ENCODE measurements at regions not wholly inside any gene's neighbourhood (a gene's known extent, or its start where the extent isn't known, plus 50 kb on each side); places are given as distances from the start of the nearest gene placed in this dataset.

DNA sequence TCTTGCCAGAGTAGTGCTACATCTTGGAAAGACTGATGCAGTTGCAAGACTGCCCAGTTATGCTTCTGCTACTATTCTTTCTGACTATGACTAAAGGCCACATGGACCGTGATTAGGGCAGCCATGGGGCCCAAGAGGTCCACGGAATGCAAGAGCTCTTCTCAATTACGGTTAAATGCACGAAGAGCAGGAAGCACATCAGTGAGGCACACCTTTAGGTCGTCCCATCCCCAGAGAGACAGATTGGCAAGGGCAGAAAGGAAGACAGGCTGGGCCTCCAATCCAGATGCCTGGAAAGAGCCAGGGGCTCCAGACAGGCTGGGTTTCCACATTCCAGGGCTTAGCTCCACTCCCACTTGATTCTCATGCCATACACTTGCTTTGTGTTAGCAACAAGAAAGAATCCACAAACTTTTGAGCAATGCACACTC lies 132.3 kb upstream of the SLIT3 start:
- ChIA-PET CTCF (ENCODE audit: low intra/inter-chr PET ratio, low total read pairs) (no interaction called here), POLR2A (no interaction called here)
- H3K4me3 ChIP-seq (replicated peaks in 1 of 3; ENCODE audit: insufficient read depth in 1 of 3, low read depth in 2 of 3, low read length in 3 of 3) = no peak overlapping the region
- no peaks in the 10 kb centered on the region for H3K79me2 ChIP-seq (ENCODE audit: insufficient read depth, low read length)
- intact Hi-C loops (cut with micrococcal nuclease; ENCODE audit: unreplicated experiment) (no loop called here), in situ Hi-C loops (cut with HindIII; ENCODE audit: extremely low pct_ligation_motif_present, low pct_unique_long_range_greater_than_20kb) (no loop called here)
- no peaks in the 10 kb centered on the region for H3K9me3 ChIP-seq (ENCODE audit: low read length)
- no peak for DNase-seq (ENCODE audit: low spot score)
- FAIRE-seq = no peak
- H4K20me1 ChIP-seq (ENCODE audit: insufficient read depth, low read length) = no peaks in the 10 kb centered on the region
- BruUV-seq (replicated peaks) = no TSS peak
- 0% methylated on average over 4 of the region's 5 CpGs for WGBS (ENCODE audit: low lambda C conversion rate)
- H3K36me3 ChIP-seq (replicated peaks in 1 of 2; ENCODE audit: control insufficient read depth in 1 of 2, insufficient read depth in 2 of 2, low read length in 2 of 2) = no peaks in the 10 kb centered on the region
- H2AFZ ChIP-seq (ENCODE audit: low read length) = no peak overlapping the region
- ATAC-seq = no peak
- no peak overlapping the region for H3K27ac ChIP-seq (ENCODE audit: extremely low read length, insufficient read depth, low read length)
- TF ChIP-seq ZNF703 (CRISPR knock-in tag; IDR thresholded peaks at IDR 0.05; ENCODE audit: borderline replicate concordance) = no peak
- TF ChIP-seq, protein P1, sequence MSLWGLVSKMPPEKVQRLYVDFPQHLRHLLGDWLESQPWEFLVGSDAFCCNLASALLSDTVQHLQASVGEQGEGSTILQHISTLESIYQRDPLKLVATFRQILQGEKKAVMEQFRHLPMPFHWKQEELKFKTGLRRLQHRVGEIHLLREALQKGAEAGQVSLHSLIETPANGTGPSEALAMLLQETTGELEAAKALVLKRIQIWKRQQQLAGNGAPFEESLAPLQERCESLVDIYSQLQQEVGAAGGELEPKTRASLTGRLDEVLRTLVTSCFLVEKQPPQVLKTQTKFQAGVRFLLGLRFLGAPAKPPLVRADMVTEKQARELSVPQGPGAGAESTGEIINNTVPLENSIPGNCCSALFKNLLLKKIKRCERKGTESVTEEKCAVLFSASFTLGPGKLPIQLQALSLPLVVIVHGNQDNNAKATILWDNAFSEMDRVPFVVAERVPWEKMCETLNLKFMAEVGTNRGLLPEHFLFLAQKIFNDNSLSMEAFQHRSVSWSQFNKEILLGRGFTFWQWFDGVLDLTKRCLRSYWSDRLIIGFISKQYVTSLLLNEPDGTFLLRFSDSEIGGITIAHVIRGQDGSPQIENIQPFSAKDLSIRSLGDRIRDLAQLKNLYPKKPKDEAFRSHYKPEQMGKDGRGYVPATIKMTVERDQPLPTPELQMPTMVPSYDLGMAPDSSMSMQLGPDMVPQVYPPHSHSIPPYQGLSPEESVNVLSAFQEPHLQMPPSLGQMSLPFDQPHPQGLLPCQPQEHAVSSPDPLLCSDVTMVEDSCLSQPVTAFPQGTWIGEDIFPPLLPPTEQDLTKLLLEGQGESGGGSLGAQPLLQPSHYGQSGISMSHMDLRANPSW (CRISPR knock-in tag; IDR thresholded peaks at IDR 0.05; ENCODE audit: borderline replicate concordance) = no peak
- H3K4me1 ChIP-seq (ENCODE audit: insufficient read depth, low read length) = no peaks in the 10 kb centered on the region
- H3K4me2 ChIP-seq (ENCODE audit: low read depth, low read length) = no peak overlapping the region
- no peak overlapping the region for H3K9ac ChIP-seq (ENCODE audit: insufficient read depth, low read depth, low read length)
- H3K27me3 ChIP-seq (ENCODE audit: control insufficient read depth in 1 of 2, insufficient read depth in 2 of 2, low read length in 2 of 2) = no peaks in the 10 kb centered on the region; a peak in 1 of 5 replicates

DNA sequence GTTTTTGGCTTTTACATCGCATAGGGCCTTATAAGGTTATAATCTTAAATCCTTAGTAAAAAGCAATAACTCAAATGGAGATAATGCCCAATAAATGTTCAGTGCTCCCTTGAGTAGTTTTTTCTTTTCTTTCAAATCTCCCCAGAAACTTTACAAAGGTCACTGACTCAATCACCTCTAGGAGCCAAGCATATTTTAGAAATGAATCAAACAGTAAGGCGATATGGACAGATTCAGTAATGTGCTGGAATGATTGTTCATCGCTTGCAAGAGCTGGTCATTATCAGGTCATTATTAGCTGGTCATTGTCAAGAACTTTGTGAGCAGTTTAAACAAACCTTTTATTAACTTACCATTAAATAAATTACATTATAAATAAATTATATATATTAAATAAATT lies 130.4 kb upstream of the SLIT3 start:
- no peaks in the 10 kb centered on the region for H3K79me2 ChIP-seq (ENCODE audit: insufficient read depth, low read length)
- ATAC-seq (no peak), DNase-seq (ENCODE audit: low spot score) (no peak), FAIRE-seq (no peak)
- H3K9ac ChIP-seq (ENCODE audit: insufficient read depth, low read depth, low read length) = no peak overlapping the region
- POLR2A ChIA-PET = no interaction called here
- H3K27me3 ChIP-seq (ENCODE audit: control insufficient read depth in 1 of 2, insufficient read depth in 2 of 2, low read length in 2 of 2) = no peaks in the 10 kb centered on the region; a peak in 1 of 5 replicates
- H3K4me1 ChIP-seq (ENCODE audit: insufficient read depth, low read length) = no peaks in the 10 kb centered on the region
- no peak overlapping the region for H3K4me3 ChIP-seq (replicated peaks in 1 of 3; ENCODE audit: insufficient read depth in 1 of 3, low read depth in 2 of 3, low read length in 3 of 3)
- no peaks in the 10 kb centered on the region for H3K36me3 ChIP-seq (replicated peaks in 1 of 2; ENCODE audit: control insufficient read depth in 1 of 2, insufficient read depth in 2 of 2, low read length in 2 of 2)
- no peak overlapping the region for H3K27ac ChIP-seq (ENCODE audit: extremely low read length, insufficient read depth, low read length)
- BruUV-seq (replicated peaks) = no TSS peak
- H4K20me1 ChIP-seq (ENCODE audit: insufficient read depth, low read length) = no peaks in the 10 kb centered on the region
- intact Hi-C loops (cut with micrococcal nuclease; ENCODE audit: unreplicated experiment) = no loop called here
- H2AFZ ChIP-seq (ENCODE audit: low read length) = no peak overlapping the region
- in situ Hi-C loops (cut with HindIII; ENCODE audit: extremely low pct_ligation_motif_present, low pct_unique_long_range_greater_than_20kb) = no loop called here
- CTCF ChIA-PET (ENCODE audit: low intra/inter-chr PET ratio, low total read pairs) = no interaction called here
- no peak overlapping the region for H3K4me2 ChIP-seq (ENCODE audit: low read depth, low read length)
- H3K9me3 ChIP-seq (ENCODE audit: low read length) = no peaks in the 10 kb centered on the region
- WGBS (ENCODE audit: low lambda C conversion rate) = 12% methylated on average over 3 of the region's 3 CpGs
- TF ChIP-seq, protein P2, sequence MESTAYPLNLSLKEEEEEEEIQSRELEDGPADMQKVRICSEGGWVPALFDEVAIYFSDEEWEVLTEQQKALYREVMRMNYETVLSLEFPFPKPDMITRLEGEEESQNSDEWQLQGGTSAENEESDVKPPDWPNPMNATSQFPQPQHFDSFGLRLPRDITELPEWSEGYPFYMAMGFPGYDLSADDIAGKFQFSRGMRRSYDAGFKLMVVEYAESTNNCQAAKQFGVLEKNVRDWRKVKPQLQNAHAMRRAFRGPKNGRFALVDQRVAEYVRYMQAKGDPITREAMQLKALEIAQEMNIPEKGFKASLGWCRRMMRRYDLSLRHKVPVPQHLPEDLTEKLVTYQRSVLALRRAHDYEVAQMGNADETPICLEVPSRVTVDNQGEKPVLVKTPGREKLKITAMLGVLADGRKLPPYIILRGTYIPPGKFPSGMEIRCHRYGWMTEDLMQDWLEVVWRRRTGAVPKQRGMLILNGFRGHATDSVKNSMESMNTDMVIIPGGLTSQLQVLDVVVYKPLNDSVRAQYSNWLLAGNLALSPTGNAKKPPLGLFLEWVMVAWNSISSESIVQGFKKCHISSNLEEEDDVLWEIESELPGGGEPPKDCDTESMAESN (CRISPR knock-in tag; conservative IDR thresholded peaks at IDR 0.05) = no peak
- TF ChIP-seq ZNF282 (IDR thresholded peaks at IDR 0.05; ENCODE audit: partially characterized antibody) (no peak), TGIF2 (CRISPR knock-in tag; IDR thresholded peaks at IDR 0.05) (no peak), ZBTB8A (CRISPR knock-in tag; IDR thresholded peaks at IDR 0.05; ENCODE audit: borderline replicate concordance, low read depth) (no peak), SOX5 (CRISPR knock-in tag; IDR thresholded peaks at IDR 0.05; ENCODE audit: borderline replicate concordance) (no peak), ZNF788 (CRISPR knock-in tag; IDR thresholded peaks at IDR 0.05; ENCODE audit: borderline replicate concordance) (no peak), GRHL1 (CRISPR knock-in tag; conservative IDR thresholded peaks at IDR 0.05) (no peak), ZNF160 (CRISPR knock-in tag; IDR thresholded peaks at IDR 0.05) (no peak)

Data from HepG2 (cell line).